C4-2B (cell line): ENCODE measurements at regions not wholly inside any gene's neighbourhood (a gene's known extent, or its start where the extent isn't known, plus 50 kb on each side); places are given as distances from the start of the nearest gene placed in this dataset.

ENCODE experiments used
- CTCF ChIP-seq: fragments of 450-650 bp; conservative IDR thresholded peaks from 2 replicates; pipeline ENCODE4 v1.5.1; 2017; ENCODE audit warnings: mild to moderate bottlenecking
- ZFX ChIP-seq: fragments of 450-650 bp; IDR thresholded peaks from 2 replicates; pipeline ENCODE4 v1.6.1; 2017

DNA sequence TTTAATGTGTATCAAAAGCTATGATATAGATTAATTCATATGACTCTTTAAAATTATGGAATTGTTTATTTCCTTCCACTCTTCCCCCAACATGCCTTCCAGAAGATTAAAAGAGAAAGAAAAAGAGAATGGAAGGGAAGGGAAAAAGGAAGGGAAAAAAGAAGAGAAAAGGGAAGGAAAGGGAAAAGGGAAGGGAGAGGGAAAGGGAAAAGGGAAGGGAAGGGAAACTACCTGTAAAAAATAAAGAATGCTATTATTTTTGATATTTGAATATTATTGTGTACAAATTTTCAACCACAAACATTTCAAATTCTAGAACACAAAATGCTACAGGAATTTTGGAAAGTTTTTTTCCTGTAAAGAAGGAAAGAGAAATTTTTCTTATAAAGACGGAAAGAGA, 281.7 kb downstream of the SLCO4C1 start:
- no peak for TF ChIP-seq CTCF
- TF ChIP-seq ZFX, result no peak
